ENCODE measurements at regions not wholly inside any gene's neighbourhood (a gene's known extent, or its start where the extent isn't known, plus 50 kb on each side); places are given as distances from the start of the nearest gene placed in this dataset.
A peak's percentile ranks its signal among the peaks of the same experiment; 100 is the strongest.

GRCh38 chr1:36609241-36610027, 126.7 kb upstream of the CSF3R start:
- no peak for FAIRE-seq
- DNase-seq (ENCODE audit: low spot score) = peak; percentile 45

- DNase-seq (ENCODE audit: low spot score) (no peak), FAIRE-seq (no peak)
These were observed 125.6 kb upstream of the CSF3R start for GRCh38 chr1:36608272-36608671.

DNA sequence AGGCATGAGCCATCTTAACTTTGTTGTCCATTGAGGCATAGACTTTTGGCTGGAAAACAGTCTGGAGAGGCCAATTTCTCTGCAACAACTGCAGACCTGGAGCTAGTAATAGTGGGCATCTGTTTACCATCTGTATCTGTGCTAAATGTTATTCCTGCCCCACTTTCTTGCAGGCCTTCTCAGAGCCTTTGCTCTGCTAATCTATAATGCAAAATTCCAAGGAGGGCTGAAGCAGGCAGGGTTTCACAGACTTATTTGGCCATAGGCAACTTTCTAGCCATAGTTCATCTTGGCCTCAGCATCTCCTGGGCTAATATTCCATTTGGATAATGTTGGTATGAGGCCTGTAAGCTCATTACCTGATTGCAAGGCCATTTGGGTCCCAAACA, 124.5 kb upstream of the CSF3R start:
- FAIRE-seq = no peak
- no peak for DNase-seq (ENCODE audit: low spot score)

DNA sequence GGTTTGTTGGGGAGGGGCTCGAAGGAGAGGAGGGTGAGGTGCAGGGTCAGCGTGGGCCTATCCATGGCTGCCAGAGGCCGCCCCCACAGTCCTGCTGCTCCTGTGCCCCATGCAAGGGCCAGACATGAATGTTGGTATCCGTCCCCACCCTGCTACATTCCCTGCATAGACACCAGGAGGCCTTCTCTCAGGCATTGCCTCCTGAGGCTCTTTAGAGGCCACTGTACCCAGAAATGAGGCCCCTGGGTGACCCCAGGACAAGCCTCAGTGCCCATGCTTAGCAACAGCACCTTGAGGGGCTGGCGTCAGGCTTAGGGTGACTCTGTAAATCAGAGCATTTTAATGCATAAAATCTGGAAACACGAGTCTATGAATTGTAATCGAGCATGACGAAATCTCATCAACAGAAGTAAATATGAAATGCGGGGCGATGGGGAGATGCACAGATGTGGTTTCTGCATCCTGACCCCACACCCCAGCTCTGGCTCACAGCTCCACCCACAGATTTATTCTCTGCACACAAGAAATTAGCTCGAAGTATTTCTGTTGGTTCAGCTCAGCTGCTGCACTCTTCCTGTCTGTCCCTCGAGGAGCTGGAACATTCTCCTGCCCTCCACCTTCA, 124.0 kb upstream of the CSF3R start:
- no peak for FAIRE-seq
- no peak for DNase-seq (ENCODE audit: low spot score)

DNA sequence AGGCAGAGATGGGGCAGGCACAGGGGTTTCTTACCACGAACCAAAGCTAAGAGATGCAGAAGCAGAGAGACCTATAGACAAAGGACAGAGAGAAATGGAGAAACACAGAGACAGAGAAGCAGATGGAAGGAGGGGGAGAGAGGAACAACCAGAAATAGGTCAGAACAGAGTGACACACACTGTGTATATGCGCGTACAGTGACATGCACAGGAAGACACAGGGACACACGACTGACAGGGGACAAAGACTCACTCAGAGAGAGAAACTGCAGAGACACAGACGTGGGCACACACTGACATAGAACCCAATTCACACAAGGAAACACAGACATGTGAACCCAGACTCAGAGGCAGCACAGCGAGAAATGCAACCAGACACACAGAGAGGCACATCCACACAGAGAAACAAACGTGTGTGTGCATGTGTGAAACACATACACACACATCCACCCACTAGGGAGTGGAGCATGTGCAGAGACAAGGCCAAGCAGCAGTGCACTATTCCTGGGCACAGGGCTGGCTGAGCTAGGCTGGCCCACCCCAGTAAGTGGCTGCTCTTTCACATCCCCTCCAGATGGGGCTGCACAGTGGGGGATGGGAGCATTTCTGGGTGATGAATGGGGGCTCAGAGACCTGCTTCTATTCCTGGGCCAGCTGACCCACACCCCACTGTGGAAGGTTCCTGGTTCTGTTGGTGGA, 123.4 kb upstream of the CSF3R start:
- FAIRE-seq (no peak), DNase-seq (ENCODE audit: low spot score) (no peak)

DNA sequence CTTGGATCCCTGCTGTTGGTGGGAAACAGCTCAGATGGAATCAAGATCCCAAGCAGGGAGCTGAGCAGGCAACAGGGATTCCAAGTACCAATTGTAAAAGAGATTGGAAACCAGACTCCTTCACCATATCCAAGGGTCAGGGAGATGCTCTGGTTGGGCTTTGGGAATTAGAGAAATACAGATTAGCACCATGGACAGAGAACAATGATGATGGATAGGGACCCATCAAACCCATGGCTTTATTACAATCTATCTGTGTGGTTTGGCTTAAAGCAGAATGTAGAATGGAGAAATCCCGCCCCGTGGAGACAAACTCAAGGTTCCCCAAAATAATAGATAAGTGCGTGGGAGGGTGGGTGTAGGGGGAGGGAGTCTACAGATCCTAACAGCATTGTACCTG, 120.7 kb upstream of the CSF3R start:
- FAIRE-seq (no peak), DNase-seq (ENCODE audit: low spot score) (no peak)

GRCh38 chr1:36602184-36602583, 119.5 kb upstream of the CSF3R start:
- DNase-seq (ENCODE audit: low spot score) (no peak), FAIRE-seq (no peak)

DNA sequence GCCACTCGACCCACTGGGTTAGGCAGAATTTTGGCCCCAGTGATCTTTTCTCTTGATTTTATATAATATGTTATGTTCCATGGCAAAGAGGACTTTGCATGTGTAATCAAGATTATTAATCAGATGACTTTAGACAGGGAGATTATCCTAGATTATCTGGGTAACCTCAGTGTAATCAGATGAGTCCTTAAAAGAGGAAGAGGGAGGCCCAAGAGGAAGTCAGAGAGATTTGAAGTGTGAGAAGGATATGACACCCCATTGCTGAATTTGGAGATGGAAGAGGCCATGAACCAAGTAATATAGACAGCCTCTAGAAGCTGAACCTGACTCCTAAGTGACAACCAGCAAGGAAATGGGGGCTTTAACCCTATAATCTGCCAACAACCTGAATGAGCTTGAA, 117.1 kb upstream of the CSF3R start:
- DNase-seq (ENCODE audit: low spot score) = no peak
- FAIRE-seq = no peak

DNA sequence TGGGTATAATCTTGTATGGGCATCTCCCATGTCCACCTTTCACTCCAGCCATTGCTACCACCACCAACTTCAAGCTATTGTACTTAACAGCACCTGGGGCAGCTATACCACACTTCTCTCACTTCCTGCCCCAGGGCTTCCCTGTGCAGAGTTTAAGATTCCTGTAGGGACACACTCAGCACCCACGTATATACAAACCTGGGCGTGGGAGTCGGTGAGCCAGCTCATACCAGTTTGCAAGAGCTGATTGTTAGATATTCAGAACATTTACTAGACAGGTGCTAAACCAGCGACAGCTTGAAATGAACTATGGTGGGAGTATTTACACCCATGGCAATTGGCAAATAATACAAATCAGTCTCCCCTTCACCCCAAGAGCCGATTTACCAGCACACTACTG, 114.8 kb upstream of the CSF3R start:
- FAIRE-seq = no peak
- no peak for DNase-seq (ENCODE audit: low spot score)

- no peak for DNase-seq (ENCODE audit: low spot score)
- no peak for FAIRE-seq
These were observed 113.2 kb upstream of the CSF3R start for GRCh38 chr1:36595921-36596320.

GRCh38 chr1:36595349-36595748, 112.6 kb upstream of the CSF3R start:
- DNase-seq (ENCODE audit: low spot score) (no peak), FAIRE-seq (no peak)

GRCh38 chr1:36594023-36594422, 111.3 kb upstream of the CSF3R start:
- FAIRE-seq (no peak), DNase-seq (ENCODE audit: low spot score) (no peak)

GRCh38 chr1:36591278-36591677, 108.6 kb upstream of the CSF3R start:
- FAIRE-seq (no peak), DNase-seq (ENCODE audit: low spot score) (no peak)

- no peak for FAIRE-seq
These were observed 108.1 kb upstream of the CSF3R start for GRCh38 chr1:36590771-36591170.

GRCh38 chr1:36590264-36590663, 107.6 kb upstream of the CSF3R start:
- FAIRE-seq (no peak), DNase-seq (ENCODE audit: low spot score) (no peak)

More at GRCh38 chr1:36590771-36591170, 108.1 kb upstream of the CSF3R start:
- DNase-seq (ENCODE audit: low spot score) = no peak

DNA sequence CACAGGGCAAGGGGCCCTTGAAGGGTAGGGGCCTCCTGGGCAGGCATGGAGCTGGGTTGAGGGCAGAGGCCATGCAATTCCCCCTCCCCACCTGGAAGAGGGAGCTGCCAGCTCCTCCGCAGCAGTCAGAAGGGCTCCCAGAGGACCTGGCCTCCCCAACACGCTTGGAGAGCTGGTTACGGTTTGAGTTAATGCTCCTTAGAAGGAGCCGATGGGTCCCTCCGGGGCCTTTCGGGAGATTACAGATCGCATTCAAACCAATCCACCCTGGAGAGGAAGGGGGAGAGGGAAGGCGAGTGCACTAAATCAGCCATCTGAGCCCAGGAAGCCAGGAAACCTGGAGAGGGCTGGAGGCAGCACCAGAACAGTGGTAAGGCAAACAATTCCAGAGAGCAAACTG, 106.3 kb upstream of the CSF3R start:
- DNase-seq (ENCODE audit: low spot score) = no peak
- FAIRE-seq = no peak

DNA sequence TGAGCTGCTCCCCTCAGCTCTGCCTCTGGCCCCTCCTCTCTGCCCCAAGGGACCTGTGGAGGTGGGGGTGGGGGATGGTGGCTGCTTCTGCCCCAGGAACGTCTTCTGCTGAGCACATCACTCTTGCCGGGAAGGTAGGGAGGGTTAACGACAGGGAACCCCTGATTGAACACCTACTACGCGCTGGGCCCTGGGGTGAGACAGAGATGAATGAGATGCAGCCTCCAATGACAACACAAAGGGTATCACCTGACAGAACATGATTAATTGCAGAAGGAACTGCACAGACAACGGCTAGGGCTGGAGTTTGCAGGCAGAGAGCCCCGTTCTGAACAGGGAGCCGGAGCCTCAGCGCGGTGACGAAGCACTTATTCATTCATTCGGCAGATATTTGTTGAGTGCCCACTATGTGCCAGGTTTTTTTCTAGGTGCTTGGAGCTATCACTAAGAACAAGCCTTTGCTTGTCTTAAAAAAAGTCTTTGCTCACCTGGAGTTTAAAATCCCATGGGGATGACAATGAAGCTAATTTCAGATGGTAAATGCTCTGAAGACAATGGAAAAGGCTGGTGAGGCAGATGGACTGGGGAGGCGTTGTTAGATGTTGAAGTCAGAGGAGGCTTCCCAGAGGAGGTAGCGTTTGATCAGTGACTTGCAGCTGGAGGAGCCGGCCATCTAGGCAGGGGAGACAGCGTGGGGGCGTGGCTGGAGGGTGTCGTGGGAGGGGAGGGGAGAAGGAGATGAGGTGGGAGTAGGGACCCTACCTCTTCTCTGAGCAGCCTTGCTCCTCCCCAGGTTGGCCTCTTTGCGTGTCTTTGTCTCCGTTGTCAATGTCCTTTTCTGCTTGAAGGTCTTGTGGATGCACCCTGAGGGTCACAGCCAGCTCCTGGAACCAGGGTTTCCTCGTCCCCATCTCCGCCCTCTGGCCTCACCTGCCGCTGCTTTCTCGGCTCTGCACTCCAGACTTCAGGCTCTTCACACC, 103.1 kb upstream of the CSF3R start:
- no peak for DNase-seq (ENCODE audit: low spot score)
- no peak for FAIRE-seq

GRCh38 chr1:36584874-36585453, 102.3 kb upstream of the CSF3R start:
- DNase-seq (ENCODE audit: low spot score) = no peak
- FAIRE-seq = no peak

DNA sequence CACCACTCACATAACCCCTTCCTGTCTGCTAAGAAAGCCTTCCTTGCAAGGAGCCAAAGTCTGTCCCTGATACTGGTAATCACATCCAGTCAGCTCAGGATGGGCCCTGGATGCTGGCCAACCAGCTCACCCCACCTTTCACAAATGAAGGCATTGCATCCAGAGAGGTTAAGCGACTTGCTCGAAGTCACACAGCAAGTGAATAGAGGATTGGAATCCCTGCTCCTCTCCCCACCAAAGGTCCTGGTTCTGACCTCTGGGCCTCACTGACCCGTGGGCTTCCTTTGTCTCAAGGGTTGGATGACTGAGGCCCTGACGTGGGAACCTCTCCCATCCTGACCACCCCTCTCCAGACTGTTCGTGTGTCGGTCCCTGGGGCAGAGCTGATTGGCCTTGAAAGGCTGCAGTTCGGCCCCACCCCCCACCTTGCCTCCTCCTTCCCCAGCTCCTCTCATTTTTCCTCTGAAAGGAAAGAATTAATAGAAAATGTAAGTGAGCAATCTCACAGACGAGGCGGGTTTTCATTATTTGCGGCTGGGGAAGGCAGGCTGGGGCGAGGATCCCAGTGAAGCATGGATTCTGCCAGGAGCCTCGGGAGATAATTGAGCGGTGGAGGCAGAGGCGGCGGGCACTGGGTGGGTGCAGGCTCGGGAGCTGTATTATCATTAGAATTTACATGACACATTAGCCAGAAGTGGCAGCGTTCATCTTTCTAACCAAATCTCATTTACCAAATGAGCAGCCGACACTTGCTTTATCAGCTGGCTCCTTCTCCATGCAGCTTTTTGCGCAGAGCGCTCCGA, 101.5 kb upstream of the CSF3R start:
- no peak for FAIRE-seq
- DNase-seq (ENCODE audit: low spot score) = no peak

DNA sequence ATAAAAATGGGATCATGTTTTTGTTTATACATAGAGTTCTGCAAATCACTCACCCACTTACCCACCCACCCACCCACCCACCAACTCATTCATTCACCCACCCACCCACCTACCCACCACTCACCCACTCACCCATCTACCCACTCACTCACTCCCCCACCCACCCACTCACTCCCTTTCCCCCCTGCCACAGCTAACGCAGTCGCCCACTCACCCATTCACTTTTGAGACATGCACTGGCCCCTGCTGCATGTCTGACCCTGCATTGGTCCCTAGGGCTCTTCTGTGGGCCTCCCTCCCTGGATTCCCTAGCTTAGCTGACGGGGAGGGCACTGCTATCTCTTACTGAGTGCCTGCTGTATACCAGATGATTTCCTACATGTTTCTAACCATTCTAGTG, 100.4 kb upstream of the CSF3R start:
- DNase-seq (ENCODE audit: low spot score) (no peak), FAIRE-seq (no peak)
